GM12891 (cell line): ENCODE measurements at regions not wholly inside any gene's neighbourhood (a gene's known extent, or its start where the extent isn't known, plus 50 kb on each side); places are given as distances from the start of the nearest gene placed in this dataset.

Experiments
- POLR2A ChIP-seq: IDR thresholded peaks from 2 replicates; pipeline ENCODE4 v1.6.1; 2011; ENCODE audit warnings: low read depth, low read length, control low read depth
- POLR2AphosphoS5 ChIP-seq: IDR thresholded peaks from 2 replicates; pipeline ENCODE4 v1.6.1; 2011; ENCODE audit warnings: low read depth, low read length, control low read depth

GRCh38 chr6:22621701-22622100 is 52.3 kb downstream of the HDGFL1 start:
- TF ChIP-seq POLR2A (no peak), POLR2AphosphoS5 (no peak)
